IMR-90 (cell line): ENCODE measurements at regions not wholly inside any gene's neighbourhood (a gene's known extent, or its start where the extent isn't known, plus 50 kb on each side); places are given as distances from the start of the nearest gene placed in this dataset.

Experiments
- ATAC-seq: fragments of 200-7000 bp; cut with Tn5 transposase; 2 replicates; pipeline ENCODE4 v1.9.1; 2020; ENCODE audit warnings: low read depth, mild to moderate bottlenecking, moderate library complexity
- BruUV-seq: library from RNA; stranded (reverse); fragments of 400-500 nt; replicated peaks from 2 replicates; lab custom pipeline; 2021; lab: Mats Ljungman, UMichigan
- CTCF ChIA-PET: fragments of 300-600 bp; formaldehyde crosslinking; extraction: SDS; loops from one replicate; lab custom pipeline; 2021; ENCODE audit warnings: antibody characterized with exemption; lab: Yijun Ruan, JAX
- POLR2A ChIA-PET: fragments of 300-600 bp; sonication (Branson Sonifier 250); formaldehyde crosslinking; loops from one replicate; lab custom pipeline; 2022; ENCODE audit warnings: antibody characterized with exemption; ENCODE audit not compliant: unreplicated experiment; lab: Charles Lee
- DNase-seq: peaks from one replicate; pipeline ENCODE4 v3.0.0; 2013
- H2AFZ ChIP-seq: replicated peaks from 2 replicates; pipeline ENCODE3; 2013; ENCODE audit warnings: low read length, mild to moderate bottlenecking; ENCODE audit not compliant: poor library complexity
- H2AK5ac ChIP-seq: 2 replicates; pipeline ENCODE4 v1.6.1; 2013; ENCODE audit warnings: low read depth, low read length, inconsistent platforms
- H2AK9ac ChIP-seq: replicated peaks from 2 replicates; pipeline ENCODE3; 2013; ENCODE audit warnings: mild to moderate bottlenecking, low read depth, low read length, moderate library complexity; ENCODE audit not compliant: poor library complexity
- H2BK120ac ChIP-seq: 2 replicates; pipeline ENCODE4 v1.6.1; 2013; ENCODE audit warnings: low read depth, low read length, inconsistent platforms
- H2BK15ac ChIP-seq: 3 replicates; pipeline ENCODE4 v1.6.1; 2013; ENCODE audit warnings: low read depth, low read length, inconsistent platforms
- H2BK20ac ChIP-seq: 2 replicates; pipeline ENCODE4 v1.6.1; 2013; ENCODE audit warnings: low read depth, mild to moderate bottlenecking, inconsistent platforms, low read length, moderate library complexity
- H2BK5ac ChIP-seq: 2 replicates; pipeline ENCODE4 v1.6.1; 2013; ENCODE audit warnings: mild to moderate bottlenecking, low read depth, low read length, inconsistent platforms; ENCODE audit not compliant: poor library complexity, severe bottlenecking
- H3K14ac ChIP-seq: replicated peaks from 2 replicates; pipeline ENCODE4 v1.6.1; 2013; ENCODE audit warnings: low read depth, low read length, inconsistent platforms
- H3K18ac ChIP-seq: 2 replicates; pipeline ENCODE4 v1.6.1; 2013; ENCODE audit warnings: low read depth, low read length, control low read depth
- H3K23ac ChIP-seq: 2 replicates; pipeline ENCODE4 v1.6.1; 2013; ENCODE audit warnings: low read depth, low read length, inconsistent platforms
- H3K27ac ChIP-seq: 2 replicates; pipeline ENCODE4 v1.5.1; 2013; ENCODE audit warnings: mild to moderate bottlenecking, control low read depth, low read length; ENCODE audit not compliant: insufficient read depth
- H3K27me3 ChIP-seq: 2 replicates; pipeline ENCODE4 v1.6.1; 2013; ENCODE audit warnings: low read length; ENCODE audit not compliant: control insufficient read depth, insufficient read depth
- H3K36me3 ChIP-seq: 2 replicates; pipeline ENCODE4 v1.6.1; 2013; ENCODE audit warnings: low read length, mixed read lengths; ENCODE audit not compliant: control insufficient read depth, insufficient read depth
- H3K4ac ChIP-seq: 2 replicates; pipeline ENCODE4 v1.6.1; 2013; ENCODE audit warnings: low read depth, low read length, inconsistent platforms
- H3K4me1 ChIP-seq: 2 replicates; pipeline ENCODE4 v1.6.1; 2013; ENCODE audit warnings: low read length, mixed read lengths; ENCODE audit not compliant: control insufficient read depth, insufficient read depth
- H3K4me2 ChIP-seq: 2 replicates; pipeline ENCODE4 v1.6.1; 2013; ENCODE audit warnings: low read depth, mild to moderate bottlenecking, control low read depth, low read length, moderate library complexity
- H3K4me3 ChIP-seq: 2 replicates; pipeline ENCODE4 v1.5.1; 2013; ENCODE audit warnings: low read depth, mild to moderate bottlenecking, control low read depth, low read length, moderate library complexity; ENCODE audit not compliant: insufficient read depth
- H3K56ac ChIP-seq: 2 replicates; pipeline ENCODE4 v1.6.1; 2013; ENCODE audit warnings: low read length, inconsistent platforms; ENCODE audit not compliant: insufficient read depth; ENCODE audit errors: extremely low read depth
- H3K79me1 ChIP-seq, 2 experiments: 2 replicates each; pipeline ENCODE4 v1.6.1; 2013; ENCODE audit warnings: low read length in 2 of 2, inconsistent platforms in 1 of 2, low read depth in 1 of 2
- H3K9ac ChIP-seq: 2 replicates; pipeline ENCODE4 v1.6.1; 2013; ENCODE audit warnings: low read depth, low read length, control low read depth
- H3K9me1 ChIP-seq: 2 replicates; pipeline ENCODE4 v1.6.1; 2013; ENCODE audit warnings: low read length, inconsistent platforms; ENCODE audit not compliant: insufficient read depth
- H3K9me3 ChIP-seq: 2 replicates; pipeline ENCODE4 v1.6.1; 2013; ENCODE audit warnings: low read length; ENCODE audit not compliant: control insufficient read depth, insufficient read depth
- H4K20me1 ChIP-seq: 2 replicates; pipeline ENCODE4 v1.6.1; 2013; ENCODE audit warnings: low read length, inconsistent platforms; ENCODE audit not compliant: insufficient read depth
- H4K5ac ChIP-seq: 2 replicates; pipeline ENCODE4 v1.6.1; 2013; ENCODE audit warnings: mild to moderate bottlenecking, low read depth, low read length, control low read depth
- H4K8ac ChIP-seq, 2 experiments: 2 replicates each; pipeline ENCODE4 v1.6.1; 2013; ENCODE audit warnings: low read depth in 2 of 2, low read length in 2 of 2, control low read depth in 1 of 2, inconsistent platforms in 1 of 2
- H4K91ac ChIP-seq: 2 replicates; pipeline ENCODE4 v1.6.1; 2013; ENCODE audit warnings: low read depth, low read length, inconsistent platforms; ENCODE audit not compliant: insufficient read depth
- BHLHE40 ChIP-seq: fragments of 150-350 bp; IDR thresholded peaks from 2 replicates; pipeline ENCODE4 v1.6.1; 2016; ENCODE audit warnings: mild to moderate bottlenecking, low read depth, low read length
- CEBPB ChIP-seq: IDR thresholded peaks from 2 replicates; pipeline ENCODE4 v1.6.1; 2012; ENCODE audit warnings: low read depth, low read length, improper control_type of control experiment
- MAFK ChIP-seq: IDR thresholded peaks from 2 replicates; pipeline ENCODE4 v1.6.1; 2012; ENCODE audit warnings: low read depth, low read length, improper control_type of control experiment
- MAZ ChIP-seq: IDR thresholded peaks from 2 replicates; pipeline ENCODE4 v1.6.1; 2012; ENCODE audit warnings: low read depth, mild to moderate bottlenecking, low read length, improper control_type of control experiment, moderate library complexity, borderline replicate concordance
- MXI1 ChIP-seq: IDR thresholded peaks from 2 replicates; pipeline ENCODE4 v1.6.1; 2012; ENCODE audit warnings: low read depth, mild to moderate bottlenecking, low read length, moderate library complexity, borderline replicate concordance
- NFE2L2 ChIP-seq: fragments of 150-350 bp; IDR thresholded peaks from 2 replicates; pipeline ENCODE4 v1.6.1; 2016; ENCODE audit warnings: low read depth, mild to moderate bottlenecking, low read length
- POLR2A ChIP-seq: IDR thresholded peaks from 2 replicates; pipeline ENCODE4 v1.6.1; 2012; ENCODE audit warnings: mild to moderate bottlenecking, low read depth, low read length
- RAD21 ChIP-seq: IDR thresholded peaks from 2 replicates; pipeline ENCODE4 v1.6.1; 2012; ENCODE audit warnings: low read length, improper control_type of control experiment
- RFX5 ChIP-seq: IDR thresholded peaks from 2 replicates; pipeline ENCODE4 v1.8.0; 2012; ENCODE audit warnings: low read depth, mild to moderate bottlenecking, low read length, moderate library complexity
- WGBS, 2 experiments: methylation state at CpG; one replicate each; pipeline versions ENCODE4 v1.1.5 to v1.1.7; 2013; ENCODE audit warnings: missing lambda C conversion rate in 2 of 2; ENCODE audit not compliant: insufficient read length in 1 of 2; ENCODE audit errors: extremely low coverage in 2 of 2; 5-methylcytosine and 5-hydroxymethylcytosine counted together
- dilution Hi-C: fragments of 300-500 bp; cut with HindIII; formaldehyde crosslinking; loops from one replicate; pipeline ENCODE4 v1.14.3; 2018; ENCODE audit warnings: low sequenced_read_pairs; ENCODE audit not compliant: unreplicated experiment
- in situ Hi-C: fragments of 300-500 bp; cut with MboI; formaldehyde crosslinking; loops from 3 replicates; pipeline ENCODE4 v1.14.3; 2019; ENCODE audit warnings: low sequenced_read_pairs, inconsistent platforms, mixed read lengths
- intact Hi-C: fragments of 100-400 bp; cut with micrococcal nuclease; formaldehyde crosslinking; loops from 2 replicates; pipeline ENCODE4 v1.10.0; 2022
- TF ChIP-seq, protein P1 (sequence below): fragments of 150-350 bp; IDR thresholded peaks from 2 replicates; pipeline ENCODE4 v1.6.1; 2016; ENCODE audit warnings: low read depth, mild to moderate bottlenecking, low read length, moderate library complexity, borderline replicate concordance
- TF ChIP-seq, protein P2 (sequence below): fragments of 150-350 bp; IDR thresholded peaks from 2 replicates; pipeline ENCODE4 v1.6.1; 2017; ENCODE audit warnings: mild to moderate bottlenecking, antibody characterized with exemption, low read length, low read depth

DNA sequence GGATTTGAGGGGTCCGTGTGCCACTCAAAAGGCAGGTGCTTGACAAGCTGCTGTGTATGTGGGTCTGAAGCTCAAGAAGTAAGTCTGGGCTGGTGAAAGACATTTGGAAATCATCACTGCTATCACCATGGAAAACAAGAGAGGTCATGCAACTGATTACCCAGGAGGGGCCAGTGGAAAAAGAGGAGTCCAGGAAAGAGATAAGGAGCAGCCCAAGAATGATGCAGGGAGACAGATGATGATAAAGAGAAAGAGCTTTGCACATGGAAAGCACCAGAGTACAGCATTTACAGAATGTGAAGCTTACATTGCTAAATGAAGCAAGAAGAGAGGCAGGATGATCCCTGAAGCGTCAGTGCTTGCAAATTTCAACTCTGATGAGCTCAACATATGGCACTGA lies 203.2 kb downstream of the SETD4 start:
- H2AK9ac ChIP-seq, result no peak overlapping the region
- H3K9ac ChIP-seq, result no peak overlapping the region
- no CpG with 5 or more reads among the region's 2 CpGs for WGBS, 2 experiments
- CTCF ChIA-PET, result no interaction called here
- H3K4me2 ChIP-seq, result no peak overlapping the region
- BruUV-seq, result no TSS peak
- no peak overlapping the region for H2AFZ ChIP-seq
- dilution Hi-C loops, result no loop called here
- no peak overlapping the region for H3K56ac ChIP-seq
- no peak overlapping the region for H4K91ac ChIP-seq
- no peaks in the 10 kb centered on the region for H3K36me3 ChIP-seq
- H4K5ac ChIP-seq, result no peak overlapping the region
- no peaks in the 10 kb centered on the region for H3K9me1 ChIP-seq
- H2BK5ac ChIP-seq, result no peak overlapping the region
- no peaks in the 10 kb centered on the region for H3K9me3 ChIP-seq
- H3K18ac ChIP-seq, result no peak overlapping the region
- no peak overlapping the region for H3K23ac ChIP-seq
- H2BK15ac ChIP-seq, result no peak overlapping the region
- H3K27me3 ChIP-seq, result peaks cover 2% of the 10 kb centered on the region; the same call in 1 of the 2 replicates
- intact Hi-C loops, result no loop called here
- H3K14ac ChIP-seq, result no peak overlapping the region; the same call in 1 of the 2 replicates
- no peak overlapping the region for H3K27ac ChIP-seq
- no peak overlapping the region for H4K8ac ChIP-seq
- H2AK5ac ChIP-seq, result no peak overlapping the region
- ATAC-seq, result no peak
- TF ChIP-seq, protein P1, sequence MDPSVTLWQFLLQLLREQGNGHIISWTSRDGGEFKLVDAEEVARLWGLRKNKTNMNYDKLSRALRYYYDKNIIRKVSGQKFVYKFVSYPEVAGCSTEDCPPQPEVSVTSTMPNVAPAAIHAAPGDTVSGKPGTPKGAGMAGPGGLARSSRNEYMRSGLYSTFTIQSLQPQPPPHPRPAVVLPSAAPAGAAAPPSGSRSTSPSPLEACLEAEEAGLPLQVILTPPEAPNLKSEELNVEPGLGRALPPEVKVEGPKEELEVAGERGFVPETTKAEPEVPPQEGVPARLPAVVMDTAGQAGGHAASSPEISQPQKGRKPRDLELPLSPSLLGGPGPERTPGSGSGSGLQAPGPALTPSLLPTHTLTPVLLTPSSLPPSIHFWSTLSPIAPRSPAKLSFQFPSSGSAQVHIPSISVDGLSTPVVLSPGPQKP, result no peak
- TF ChIP-seq BHLHE40, result no peak
- TF ChIP-seq MAZ, result no peak
- no peak for TF ChIP-seq MXI1
- TF ChIP-seq NFE2L2, result no peak
- no peak for TF ChIP-seq RFX5
- no peak for TF ChIP-seq CEBPB
- TF ChIP-seq, protein P2, sequence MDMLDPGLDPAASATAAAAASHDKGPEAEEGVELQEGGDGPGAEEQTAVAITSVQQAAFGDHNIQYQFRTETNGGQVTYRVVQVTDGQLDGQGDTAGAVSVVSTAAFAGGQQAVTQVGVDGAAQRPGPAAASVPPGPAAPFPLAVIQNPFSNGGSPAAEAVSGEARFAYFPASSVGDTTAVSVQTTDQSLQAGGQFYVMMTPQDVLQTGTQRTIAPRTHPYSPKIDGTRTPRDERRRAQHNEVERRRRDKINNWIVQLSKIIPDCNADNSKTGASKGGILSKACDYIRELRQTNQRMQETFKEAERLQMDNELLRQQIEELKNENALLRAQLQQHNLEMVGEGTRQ, result no peak
- TF ChIP-seq RAD21, result no peak
- no peak for TF ChIP-seq MAFK
- TF ChIP-seq POLR2A, result no peak
- H2BK20ac ChIP-seq, result no peak overlapping the region
- no peaks in the 10 kb centered on the region for H4K20me1 ChIP-seq
- no peak for DNase-seq
- no peak overlapping the region for H3K4ac ChIP-seq
- in situ Hi-C loops, result no loop called here
- H3K4me3 ChIP-seq, result no peak overlapping the region
- POLR2A ChIA-PET, result no interaction called here
- no peak overlapping the region for H2BK120ac ChIP-seq
- no peaks in the 10 kb centered on the region for H3K79me1 ChIP-seq
- H3K4me1 ChIP-seq, result peaks cover 2% of the 10 kb centered on the region
